Muscle of back (tissue), 3 donors: ENCODE measurements at regions not wholly inside any gene's neighbourhood (a gene's known extent, or its start where the extent isn't known, plus 50 kb on each side); places are given as distances from the start of the nearest gene placed in this dataset.
A peak's percentile ranks its signal among the peaks of the same experiment; 100 is the strongest.

Experiments used
- DNase-seq, 3 donors: peaks; one replicate each; pipeline versions ENCODE4 v3.0.0 to v3.0.0-alpha.2; 2013

DNA sequence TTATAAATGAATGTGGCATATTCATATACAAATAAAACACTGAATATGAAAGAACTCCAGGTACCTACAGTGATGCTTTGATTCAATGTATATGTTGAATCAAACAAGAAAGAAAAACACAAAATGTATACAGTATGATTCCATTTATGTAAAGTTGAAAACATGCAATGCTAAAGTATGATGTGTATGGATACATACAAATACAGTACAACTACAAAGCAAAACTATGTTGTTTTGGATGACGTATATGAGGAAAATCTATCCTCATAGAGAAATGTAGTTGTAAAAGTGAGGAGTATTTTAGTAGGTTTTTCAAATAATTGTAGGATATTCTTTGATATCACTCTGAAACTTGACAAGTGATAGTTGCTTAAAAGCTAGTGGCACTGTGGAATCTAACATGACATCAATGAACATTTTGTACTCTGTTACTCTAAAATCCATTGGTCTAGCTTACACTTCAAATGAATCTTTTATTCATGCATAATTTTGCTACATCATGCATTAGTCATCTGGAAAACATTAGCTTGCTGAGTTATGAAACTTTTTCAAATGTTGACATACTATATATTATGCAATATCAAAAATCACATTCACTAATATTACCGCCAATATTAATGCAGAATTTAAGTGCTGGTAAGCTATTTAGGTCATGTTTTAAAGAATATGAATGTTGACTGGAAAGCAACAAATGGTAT, 278.1 kb upstream of the CHRNA7 start:
- no peak for DNase-seq

DNA sequence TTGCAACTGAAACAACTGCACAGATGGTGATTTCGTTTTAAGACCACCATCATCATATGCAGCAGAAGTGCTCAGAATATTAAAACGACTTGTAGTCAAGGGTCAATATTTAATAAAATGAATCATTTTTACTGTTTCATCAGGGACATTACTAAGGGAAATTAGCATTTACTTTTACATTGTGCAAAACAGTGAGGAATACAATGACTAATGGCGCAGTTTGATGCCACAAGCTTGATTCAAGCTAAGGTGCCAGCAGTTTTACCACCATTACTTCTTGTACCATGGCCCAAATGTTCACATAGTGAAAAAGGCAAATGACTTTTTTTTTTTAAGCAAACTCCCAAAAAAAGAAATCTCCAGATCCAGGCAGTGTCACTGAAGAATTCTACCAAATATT, 277.4 kb upstream of the CHRNA7 start:
- DNase-seq, result no peak

DNA sequence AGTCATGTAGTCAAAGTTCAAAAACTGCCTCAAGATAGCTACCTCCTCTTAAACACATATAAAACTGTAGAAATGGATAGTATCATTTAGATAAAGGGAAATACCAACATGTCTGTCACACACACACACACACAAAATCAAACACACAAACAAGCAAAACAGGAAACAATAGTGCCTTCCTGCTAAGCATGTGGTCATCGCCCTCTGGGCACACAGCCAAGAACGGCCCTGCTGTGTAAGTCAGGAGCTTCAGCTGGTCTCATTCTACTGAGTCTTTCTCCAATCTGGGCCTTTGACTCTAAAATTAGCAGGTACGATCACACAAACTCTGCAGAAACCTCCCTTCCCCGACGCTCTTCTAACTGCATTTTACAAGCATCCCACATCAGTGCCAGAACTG, 272.2 kb upstream of the CHRNA7 start:
- DNase-seq, result peak; percentile 7 to 28 (median 16)

DNA sequence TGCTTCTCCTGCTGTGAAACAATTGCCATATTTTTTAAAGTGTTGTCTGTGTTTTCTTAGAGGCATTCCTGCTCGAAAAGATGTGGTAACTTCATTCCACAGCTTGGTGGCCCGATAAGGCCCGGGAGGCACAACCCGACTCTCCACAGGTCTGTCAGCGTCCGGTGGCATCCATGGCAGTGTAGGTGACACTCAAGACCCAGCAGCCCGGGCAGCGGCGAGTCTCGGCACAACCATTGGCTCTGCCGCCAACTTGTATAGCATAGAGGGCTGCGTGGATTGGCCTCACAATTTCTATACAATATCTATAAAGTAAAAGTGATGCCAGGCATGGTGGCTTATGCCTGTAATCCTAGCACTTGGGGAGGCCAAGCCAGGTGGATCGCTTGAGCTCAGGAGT, 262.3 kb upstream of the CHRNA7 start:
- DNase-seq, result no peak

DNA sequence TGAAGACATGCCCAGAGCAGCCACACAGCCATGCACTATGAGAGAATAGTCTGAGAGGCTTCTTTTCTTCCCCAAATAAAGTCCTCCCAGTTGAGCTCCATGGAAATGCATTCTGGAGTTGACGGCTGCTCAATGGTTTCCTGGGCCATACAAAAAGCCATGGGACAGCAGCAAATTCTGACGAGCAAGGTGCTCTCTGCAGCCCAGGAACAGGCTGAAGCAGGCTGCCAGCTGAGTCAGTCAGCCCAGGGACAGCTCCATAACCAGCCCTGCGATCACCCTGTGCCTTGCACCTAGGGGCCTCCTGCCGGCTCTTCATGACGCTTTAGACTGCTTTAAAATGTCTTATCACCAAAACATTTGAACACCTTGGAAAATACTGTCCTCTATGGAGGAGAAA, 256.3 kb upstream of the CHRNA7 start:
- no peak for DNase-seq

DNA sequence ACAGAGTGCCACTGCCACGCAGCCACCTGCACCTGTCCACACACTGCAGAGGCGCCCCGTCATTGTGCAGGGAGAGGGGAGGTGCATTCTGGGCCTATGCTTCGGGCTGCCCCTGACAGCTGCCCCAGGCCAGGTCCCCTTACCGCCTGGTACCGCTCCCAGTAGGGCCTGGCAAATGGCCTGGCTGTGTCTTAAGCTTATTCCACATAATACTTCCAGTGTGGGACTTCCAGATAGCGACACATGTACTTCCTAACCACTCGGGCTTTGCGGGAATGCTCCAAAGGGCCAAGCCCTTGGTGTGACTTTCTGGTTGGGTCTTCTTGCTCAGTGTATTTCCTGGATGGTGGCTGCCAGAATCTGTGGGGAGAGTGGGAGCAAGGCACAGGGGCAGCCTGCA, 254.3 kb upstream of the CHRNA7 start:
- DNase-seq, result no peak

DNA sequence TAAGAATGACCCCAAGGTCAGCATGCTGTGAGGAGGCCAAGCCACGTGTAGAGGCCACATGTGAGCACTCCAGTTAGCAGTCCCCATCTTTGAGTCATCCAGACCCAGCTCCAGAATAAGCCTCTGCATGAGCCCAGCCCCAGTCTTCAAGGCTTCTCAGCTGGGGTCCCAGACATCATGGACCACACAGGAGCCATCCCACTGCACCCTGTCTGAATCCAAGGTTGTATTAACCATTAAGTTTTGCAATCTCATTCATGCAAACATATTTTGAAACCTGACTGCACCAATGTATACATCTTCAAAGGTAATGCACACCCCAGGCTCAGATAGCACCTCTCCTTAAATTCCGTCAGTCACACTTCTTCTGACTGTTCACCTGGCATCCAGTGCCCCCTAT, 249.1 kb upstream of the CHRNA7 start:
- no peak for DNase-seq

DNA sequence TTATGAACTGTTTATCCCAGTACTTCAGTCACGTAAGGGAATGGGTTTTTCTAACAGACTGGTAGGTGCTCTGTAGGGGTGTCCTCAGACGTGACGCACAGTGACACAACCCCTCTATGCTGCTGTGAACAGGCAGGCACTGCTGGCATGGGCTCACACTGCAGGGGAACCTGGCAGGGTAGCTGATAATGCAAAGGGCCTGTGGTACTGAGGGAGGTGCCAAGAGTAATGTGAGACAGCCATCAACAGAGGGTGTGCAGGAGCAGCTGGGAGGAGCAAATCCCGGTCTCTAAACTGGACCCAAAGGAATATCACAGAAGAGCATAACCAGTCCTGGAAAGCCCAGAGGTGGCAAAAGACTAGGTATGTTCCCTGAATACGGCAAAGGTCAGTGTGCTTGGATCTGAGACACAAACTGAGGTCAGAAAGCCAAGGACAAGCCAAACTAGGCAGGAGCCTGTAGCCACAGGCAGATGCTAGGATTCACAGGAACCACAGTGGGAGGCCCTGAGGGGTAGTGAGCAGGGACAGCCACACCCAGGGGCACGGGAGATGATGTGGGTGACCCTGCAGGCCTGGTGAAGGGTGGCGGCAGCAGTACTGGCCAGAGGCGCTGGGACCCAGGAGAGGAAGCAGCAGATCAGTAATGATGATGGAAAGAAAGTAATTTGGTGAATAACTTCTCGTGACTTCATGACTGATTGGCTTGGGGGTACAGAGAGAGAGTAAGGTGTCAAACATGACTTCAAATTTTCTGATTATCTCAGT, 248.1 kb upstream of the CHRNA7 start:
- no peak for DNase-seq

DNA sequence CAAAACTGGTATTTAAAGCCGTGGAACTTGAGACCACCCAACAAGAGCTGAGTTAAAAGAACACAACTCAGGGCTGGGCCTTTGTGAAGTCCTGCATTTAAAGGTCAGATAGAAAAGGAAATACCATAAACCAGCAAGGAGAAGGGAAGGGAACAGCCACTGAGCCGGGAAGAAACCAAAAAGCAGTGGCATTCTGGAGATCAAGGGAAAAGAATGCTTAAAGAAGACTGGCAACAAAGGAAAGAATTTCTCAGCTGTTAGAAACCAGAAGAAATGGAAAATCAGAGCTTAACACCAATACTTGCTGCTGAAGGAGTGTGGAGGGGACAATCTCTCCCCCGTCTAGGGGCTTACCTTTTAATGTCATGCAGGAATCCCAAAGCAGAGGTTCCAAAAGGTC, 247.4 kb upstream of the CHRNA7 start:
- no peak for DNase-seq

DNA sequence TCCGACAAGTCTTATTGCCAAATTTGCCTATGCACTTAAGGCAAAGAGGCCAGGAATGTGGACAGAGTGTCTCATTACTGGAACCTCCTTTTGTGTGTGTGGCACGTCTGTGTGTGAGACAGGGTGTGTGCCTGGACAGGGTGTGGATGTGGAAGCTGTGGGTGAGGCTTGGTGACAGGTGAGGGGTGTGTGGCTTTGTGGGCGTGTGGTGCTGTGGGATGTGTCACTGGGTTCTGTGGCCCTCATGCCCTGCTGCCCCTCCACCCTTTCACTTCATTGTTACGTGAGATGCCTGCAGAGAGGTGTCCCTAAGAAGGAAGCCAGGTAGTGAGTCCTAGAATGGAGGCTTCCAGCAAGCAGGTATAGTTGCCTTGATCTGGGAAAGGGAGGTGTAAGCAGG, 244.0 kb upstream of the CHRNA7 start:
- no peak for DNase-seq

DNA sequence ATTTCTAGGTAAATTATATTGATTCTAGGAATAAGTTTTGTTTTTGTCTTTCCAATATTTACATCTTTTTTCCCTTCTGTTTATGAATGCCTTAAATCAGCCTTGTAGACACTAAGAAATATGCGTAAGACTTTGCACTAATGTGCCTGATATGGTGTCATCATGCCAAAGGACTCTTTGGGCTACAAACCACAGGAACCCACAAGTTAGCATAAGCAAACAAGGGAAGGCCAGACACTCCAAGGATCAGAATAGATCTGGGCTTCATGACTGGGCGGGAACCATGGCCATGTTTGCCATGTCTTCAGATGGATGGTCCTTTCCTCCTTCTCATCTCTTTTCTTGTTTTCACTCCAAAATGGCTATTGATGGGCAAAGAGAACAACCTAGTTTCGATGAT, 242.2 kb upstream of the CHRNA7 start:
- DNase-seq, result no peak

DNA sequence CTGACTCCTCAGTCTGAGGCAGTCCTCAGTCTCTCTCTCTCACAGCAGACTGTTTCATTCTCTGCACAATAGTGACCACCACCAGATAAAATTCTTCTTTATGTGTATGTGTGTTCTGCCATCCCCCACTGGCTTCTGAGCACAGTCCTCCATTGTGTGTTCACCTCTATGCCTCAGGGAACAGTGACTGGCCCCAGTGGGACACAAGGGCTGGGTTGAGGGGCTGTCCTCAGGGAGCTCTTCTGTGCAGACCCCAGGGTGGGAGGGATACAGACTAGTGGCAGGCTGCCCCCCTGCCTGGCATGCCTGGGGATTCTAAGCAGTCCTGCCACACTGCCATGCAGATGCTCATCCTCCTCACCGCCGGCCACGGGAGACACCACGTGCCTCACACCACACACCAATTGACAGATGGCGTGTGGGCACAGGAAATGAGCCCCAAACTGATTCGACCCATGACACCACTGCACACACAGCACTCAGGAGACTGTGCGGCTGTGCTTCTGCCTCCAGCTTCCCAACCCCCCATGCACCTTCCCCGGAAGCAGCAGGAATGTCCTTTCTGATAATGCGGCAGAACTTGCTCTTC, 237.6 kb upstream of the CHRNA7 start:
- DNase-seq, result no peak

DNA sequence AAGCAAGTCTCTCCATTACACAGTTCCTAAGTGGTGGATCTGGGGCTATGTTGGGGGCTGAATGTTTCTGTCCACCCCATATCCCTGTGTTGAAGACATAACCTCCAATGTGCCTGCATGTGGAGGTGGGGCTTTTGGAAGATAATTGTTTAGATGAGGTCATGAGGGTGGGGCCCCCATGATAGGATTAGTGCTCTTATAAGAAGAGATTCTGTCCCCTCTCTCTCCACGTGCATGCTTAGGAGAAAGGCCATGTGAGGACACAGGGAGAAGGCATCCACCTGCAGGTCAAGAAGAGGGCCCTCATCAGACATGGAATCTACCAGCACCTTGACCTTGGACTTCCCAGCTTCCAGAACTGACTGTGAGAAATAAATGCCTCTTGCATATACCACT, 231.0 kb upstream of the CHRNA7 start:
- no peak for DNase-seq

DNA sequence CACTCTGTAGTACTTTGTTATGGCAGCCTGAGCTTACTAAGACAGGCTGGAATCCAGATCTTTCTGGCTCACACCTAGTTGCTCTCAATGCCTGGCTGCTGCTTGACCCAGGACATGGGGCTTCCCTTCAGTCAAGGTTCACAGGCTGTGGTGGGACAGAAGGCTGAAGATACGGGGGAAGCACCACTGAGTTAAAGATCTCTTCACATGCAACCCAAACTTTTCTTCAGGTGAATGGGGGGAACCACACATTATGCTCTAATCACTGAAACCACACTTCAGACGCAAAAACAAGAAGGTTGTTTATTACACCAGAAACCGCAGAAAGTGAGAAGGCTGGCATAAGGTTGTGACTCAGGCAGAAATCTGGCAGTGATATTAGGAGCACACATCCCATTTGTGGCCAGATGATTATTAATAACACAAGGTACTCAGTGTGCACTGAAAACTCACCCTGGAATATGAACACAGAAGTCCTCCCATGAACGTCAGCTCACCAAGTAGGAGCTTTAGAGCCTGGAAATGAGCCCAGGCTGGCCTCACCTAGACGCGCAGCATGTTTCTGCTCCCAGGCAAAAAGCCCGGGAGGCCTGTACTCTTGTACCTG, 230.5 kb upstream of the CHRNA7 start:
- DNase-seq, result no peak

DNA sequence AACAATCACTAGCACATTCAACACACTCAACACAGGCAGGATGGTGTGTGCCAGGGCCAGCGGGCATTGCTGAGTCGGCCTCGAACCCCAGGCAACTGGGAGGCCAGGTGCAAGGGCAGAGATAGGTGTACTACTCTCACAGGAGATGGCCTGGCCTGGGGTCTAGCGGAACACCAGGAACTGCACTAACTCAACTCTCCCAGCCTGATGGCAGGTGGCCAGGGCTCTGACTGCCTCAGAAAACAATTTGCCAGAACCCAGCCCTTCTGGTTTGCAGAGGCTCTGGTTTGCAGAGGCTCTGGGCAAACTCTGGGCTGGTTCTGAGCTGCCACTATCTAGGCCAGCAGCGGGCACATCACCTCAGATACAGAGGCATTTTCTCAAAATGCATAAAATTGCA, 229.2 kb upstream of the CHRNA7 start:
- peak in 2 of 3 donors; percentile 24 to 51 for DNase-seq

DNA sequence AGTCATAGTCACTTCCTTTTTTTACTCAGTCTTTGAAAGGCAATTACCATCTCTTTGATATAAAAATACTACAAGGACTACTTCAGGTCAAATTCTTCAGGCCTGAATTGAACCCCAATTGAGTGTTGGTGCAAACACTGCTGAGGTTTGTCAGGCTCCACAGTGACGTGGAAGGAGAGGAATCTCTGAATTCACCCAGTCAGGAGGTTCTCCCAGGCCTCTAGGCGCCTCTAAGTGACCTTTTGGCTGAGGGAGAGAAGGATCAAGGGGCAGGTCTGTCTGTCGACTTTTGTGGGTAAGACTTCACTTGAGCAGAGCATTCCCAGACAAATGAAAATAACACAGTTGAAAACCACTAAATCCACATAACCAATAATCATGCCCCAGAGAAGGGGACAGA, 227.6 kb upstream of the CHRNA7 start:
- no peak for DNase-seq

DNA sequence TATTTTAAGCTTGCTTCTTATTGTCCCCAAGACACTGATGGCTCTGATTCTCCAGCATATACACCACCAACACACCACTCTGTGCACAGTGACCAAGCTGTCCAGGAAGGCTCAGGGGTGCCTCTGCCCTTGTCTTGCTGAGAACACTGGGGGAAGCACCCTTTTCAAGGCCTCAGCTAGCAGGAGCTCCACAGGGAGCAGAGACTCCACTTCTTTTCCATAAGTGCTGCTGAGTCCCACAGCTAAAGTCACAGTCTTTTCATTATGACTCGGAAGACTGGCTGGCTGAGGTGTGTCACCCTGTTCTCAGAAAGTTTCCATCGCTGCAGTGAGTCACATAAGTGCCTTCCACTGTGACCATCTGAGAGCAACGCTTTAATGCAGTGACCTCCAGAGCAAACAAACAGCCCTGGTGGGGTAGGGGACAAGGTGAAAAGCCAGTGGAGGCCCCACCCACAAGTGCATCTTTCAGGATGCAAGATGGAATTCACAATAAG, 226.9 kb upstream of the CHRNA7 start:
- no peak for DNase-seq

DNA sequence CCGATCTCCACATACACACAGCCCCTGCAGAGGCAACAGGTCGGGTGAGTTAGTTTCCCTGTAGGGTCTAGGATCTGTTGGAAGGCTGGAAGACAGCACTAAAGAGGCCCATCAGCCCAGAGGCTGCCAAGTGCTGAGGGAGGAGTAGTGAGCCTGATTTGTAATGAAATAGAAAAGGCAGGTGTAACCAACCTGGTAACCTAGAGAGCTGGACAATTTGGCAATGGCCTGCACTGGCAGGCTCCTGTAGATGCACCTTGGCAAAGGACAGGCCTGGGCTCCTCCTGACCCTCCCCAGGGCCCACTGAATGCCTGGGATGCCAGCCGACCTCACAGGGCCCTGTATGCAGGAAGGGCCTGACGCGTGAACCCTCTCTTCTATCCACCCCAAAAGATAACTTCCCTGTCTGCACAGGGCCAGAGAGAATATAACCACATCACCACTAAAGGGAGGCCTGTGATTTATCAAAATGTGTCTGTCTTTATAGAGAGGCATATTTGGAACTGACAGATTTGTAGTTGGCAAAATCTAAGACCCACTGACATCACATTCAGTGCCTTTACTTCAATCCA, 225.1 kb upstream of the CHRNA7 start:
- no peak for DNase-seq

DNA sequence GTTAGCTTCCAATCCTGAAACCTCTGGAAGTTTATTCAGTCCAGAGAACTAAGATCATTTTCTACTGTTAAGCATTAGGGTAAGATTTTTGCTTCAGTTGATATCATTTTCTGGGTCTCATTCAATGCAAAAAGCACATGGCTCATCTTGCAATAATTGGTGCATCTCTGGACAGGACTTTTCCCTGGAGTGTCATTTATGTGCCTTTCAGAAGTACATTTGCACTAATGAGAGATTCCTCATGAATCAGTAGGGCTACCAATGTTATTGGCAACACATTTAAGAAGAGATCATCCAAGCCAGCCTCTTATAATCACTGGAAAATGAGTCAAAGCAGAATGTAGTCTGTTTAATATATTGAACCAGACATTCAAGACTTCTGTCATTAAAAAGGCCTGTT, 224.2 kb upstream of the CHRNA7 start:
- peak in 1 of 3 donors; percentile 11 for DNase-seq

DNA sequence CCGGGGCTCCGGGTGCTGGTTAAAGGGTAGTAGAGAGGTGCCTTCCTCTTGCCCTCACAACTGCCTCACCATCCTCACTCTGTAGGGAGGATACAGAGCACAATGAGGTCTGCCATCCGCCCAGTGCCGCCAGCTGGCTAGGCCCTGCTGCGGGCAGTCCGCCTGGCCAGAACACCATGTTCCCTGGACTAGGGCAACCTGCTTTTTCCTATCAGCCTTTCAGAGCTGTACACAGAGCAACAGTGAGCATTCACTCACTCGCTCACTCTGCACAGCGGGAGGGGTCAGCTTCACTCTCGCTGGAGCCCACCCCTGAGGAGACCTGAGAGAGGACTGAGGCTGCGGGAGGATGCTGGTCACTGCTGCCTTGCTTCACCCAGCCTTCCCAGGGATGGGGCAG, 218.7 kb upstream of the CHRNA7 start:
- no peak for DNase-seq

DNA sequence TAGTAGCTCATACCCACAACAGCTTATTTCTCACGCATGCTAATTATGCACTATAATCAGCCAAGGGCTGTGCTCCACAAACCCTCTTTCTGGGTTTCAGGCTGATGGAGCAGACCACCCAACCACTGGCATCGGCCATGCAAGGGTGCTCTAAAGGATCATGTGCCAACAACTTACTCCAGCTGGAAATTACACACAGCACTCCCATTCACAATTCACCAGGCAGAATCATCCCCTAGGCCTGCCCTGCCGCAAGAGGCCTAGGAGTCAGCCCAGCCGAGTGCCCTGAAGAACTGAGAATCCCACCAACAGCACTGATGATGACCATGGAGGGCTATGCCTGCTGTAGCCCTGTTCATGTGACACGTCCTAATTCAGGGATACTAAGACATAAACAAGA, 216.2 kb upstream of the CHRNA7 start:
- no peak for DNase-seq

DNA sequence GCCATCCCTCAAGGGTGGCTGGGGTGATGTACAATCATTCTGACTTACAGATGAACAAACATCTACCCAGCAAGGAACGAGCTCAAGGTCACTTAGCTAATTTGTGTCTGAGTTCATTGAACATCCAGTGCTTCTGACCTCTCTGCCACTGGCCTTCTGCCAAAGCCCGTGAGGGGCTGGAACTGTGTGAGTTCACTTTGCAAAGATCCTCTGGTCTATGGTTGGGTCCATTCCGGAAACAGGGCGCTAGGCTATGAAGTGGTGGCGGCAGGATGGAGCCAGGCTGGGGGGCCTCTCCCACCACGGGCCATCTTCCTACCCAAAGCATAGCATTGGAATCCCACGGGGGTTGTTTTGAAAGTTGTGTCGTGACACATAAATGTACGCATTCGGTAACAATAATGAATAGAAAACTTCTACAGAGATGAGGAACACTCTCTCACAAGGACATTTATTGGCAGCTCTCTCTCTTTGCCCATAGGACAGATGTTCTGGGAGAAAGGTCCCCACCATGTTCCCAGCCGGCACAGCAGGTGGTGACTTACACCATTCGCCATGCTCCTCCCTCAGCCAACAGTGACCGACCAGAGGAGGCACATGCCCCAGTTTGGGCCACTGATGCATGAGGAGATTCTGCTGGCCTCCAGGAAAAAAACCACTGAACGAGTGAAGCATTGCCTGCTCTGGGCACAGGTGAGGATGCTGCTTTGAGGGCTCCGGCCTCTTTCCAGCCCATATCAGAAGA, 214.7 kb upstream of the CHRNA7 start:
- no peak for DNase-seq
